GM12878 (cell line): ENCODE measurements at regions not wholly inside any gene's neighbourhood (a gene's known extent, or its start where the extent isn't known, plus 50 kb on each side); places are given as distances from the start of the nearest gene placed in this dataset.

Source experiments
- ATAC-seq: fragments of 200-7000 bp; cut with Tn5 transposase; 3 replicates; pipeline ENCODE4 v1.9.1; 2020; ENCODE audit warnings: mild to moderate bottlenecking, moderate library complexity
- BruUV-seq: library from RNA; stranded (reverse); fragments of 400-500 nt; replicated peaks from 2 replicates; lab custom pipeline; 2021; lab: Mats Ljungman, UMichigan
- CTCF ChIA-PET: fragments of 300-600 bp; sonication (Branson Sonifier 250); formaldehyde crosslinking; extraction: SDS; loops from one replicate; lab custom pipeline; 2021; ENCODE audit warnings: inconsistent platforms; lab: Yijun Ruan, JAX
- POLR2A ChIA-PET: fragments of 350-600 bp; formaldehyde crosslinking; extraction: SDS; loops from one replicate; lab custom pipeline; 2021; ENCODE audit warnings: inconsistent platforms; lab: Charles Lee
- RAD21 ChIA-PET: fragments of 300-600 bp; sonication (Branson Sonifier 250); formaldehyde crosslinking; loops from one replicate; lab custom pipeline; 2023; ENCODE audit warnings: antibody characterized with exemption; ENCODE audit not compliant: unreplicated experiment; lab: Charles Lee
- SMC1A ChIA-PET: fragments of 300-600 bp; sonication (Branson Sonifier 250); formaldehyde crosslinking; loops from one replicate; lab custom pipeline; 2023; ENCODE audit not compliant: unreplicated experiment, uncharacterized antibody; lab: Charles Lee
- DNase-seq: peaks from one replicate; pipeline ENCODE4 v3.0.0-alpha.2; 2011; ENCODE audit warnings: low read depth, low spot score
- FAIRE-seq: peaks from 3 replicates; lab custom pipeline; 2011; peaks lifted over from hg19 to GRCh38; lab: Jason Lieb, UNC
- H2AFZ ChIP-seq: 2 replicates; pipeline ENCODE4 v1.6.0; 2011; ENCODE audit warnings: low read depth, low read length, control low read depth; ENCODE audit not compliant: control insufficient read depth
- H3K27ac ChIP-seq: 2 replicates; pipeline ENCODE4 v1.5.1; 2011; ENCODE audit warnings: control low read depth; ENCODE audit not compliant: control insufficient read depth, insufficient read depth
- H3K27me3 ChIP-seq, 2 experiments: replicated peaks in 1 of 2; 2 replicates each; pipeline versions ENCODE4 v1.6.0 to v1.6.1; 2011; ENCODE audit warnings: low read length in 1 of 2; ENCODE audit not compliant: control insufficient read depth in 2 of 2, insufficient read depth in 2 of 2
- H3K36me3 ChIP-seq, 2 experiments: 2 replicates each; pipeline ENCODE4 v1.5.1; 2011; ENCODE audit warnings: low read length in 1 of 2; ENCODE audit not compliant: control insufficient read depth in 2 of 2, insufficient read depth in 2 of 2
- H3K4me1 ChIP-seq: 2 replicates; pipeline ENCODE4 v1.6.1; 2011; ENCODE audit warnings: mild to moderate bottlenecking, low read length, moderate library complexity, mixed read lengths; ENCODE audit not compliant: control insufficient read depth, insufficient read depth
- H3K4me2 ChIP-seq: 2 replicates; pipeline ENCODE4 v1.6.0; 2011; ENCODE audit warnings: control low read depth; ENCODE audit not compliant: control insufficient read depth, insufficient read depth
- H3K4me3 ChIP-seq: fragments of 200-600 bp; sonication (generic); 2 replicates; pipeline ENCODE4 v1.5.1; 2016
- H3K79me2 ChIP-seq: 2 replicates; pipeline ENCODE4 v1.6.0; 2011; ENCODE audit warnings: low read length; ENCODE audit not compliant: control insufficient read depth, insufficient read depth
- H3K9ac ChIP-seq: 2 replicates; pipeline ENCODE4 v1.8.0; 2011; ENCODE audit warnings: low read length, control low read depth, mixed read lengths; ENCODE audit not compliant: control insufficient read depth, insufficient read depth
- H3K9me3 ChIP-seq: replicated peaks from 3 replicates; pipeline ENCODE4 v1.5.1; 2011; ENCODE audit warnings: mild to moderate bottlenecking, low read length; ENCODE audit not compliant: control insufficient read depth, insufficient read depth
- H4K20me1 ChIP-seq: 2 replicates; pipeline ENCODE4 v1.6.0; 2011; ENCODE audit not compliant: control insufficient read depth, insufficient read depth
- ATF2 ChIP-seq: IDR thresholded peaks from 2 replicates; pipeline ENCODE4 v1.6.1; 2012; ENCODE audit warnings: low read length, inconsistent platforms
- BCL3 ChIP-seq: IDR thresholded peaks from 2 replicates; pipeline ENCODE4 v1.6.1; 2011; ENCODE audit warnings: borderline replicate concordance, low read depth, mild to moderate bottlenecking, moderate library complexity, low read length; ENCODE audit not compliant: insufficient read depth, poor library complexity, severe bottlenecking
- BMI1 ChIP-seq: fragments of 450-650 bp; IDR thresholded peaks from 2 replicates; pipeline ENCODE4 v1.6.1; 2016; ENCODE audit warnings: mild to moderate bottlenecking, moderate library complexity, borderline replicate concordance
- CEBPB ChIP-seq, 2 experiments: fragments of 150-350 bp in 1 of 2; IDR thresholded peaks; 2 replicates each; pipeline ENCODE4 v1.6.1; 2012 to 2014; ENCODE audit warnings: low read depth in 2 of 2, low read length in 2 of 2, borderline replicate concordance in 1 of 2, inconsistent platforms in 1 of 2
- CREB1 ChIP-seq: IDR thresholded peaks from 2 replicates; pipeline ENCODE4 v1.6.1; 2012; ENCODE audit warnings: low read depth, mild to moderate bottlenecking, inconsistent platforms
- E2F4 ChIP-seq: IDR thresholded peaks from 2 replicates; pipeline ENCODE4 v1.6.1; 2012; ENCODE audit warnings: low read depth, low read length, improper control_type of control experiment
- ELK1 ChIP-seq: IDR thresholded peaks from 2 replicates; pipeline ENCODE4 v1.6.1; 2012; ENCODE audit warnings: low read depth, low read length, improper control_type of control experiment
- GABPA ChIP-seq: IDR thresholded peaks from 2 replicates; pipeline ENCODE4 v1.6.1; 2014; ENCODE audit warnings: antibody characterized with exemption, low read depth, mild to moderate bottlenecking, inconsistent platforms
- KDM1A ChIP-seq: fragments of 200-600 bp; sonication (generic); IDR thresholded peaks from 2 replicates; pipeline ENCODE4 v1.6.1; 2016; ENCODE audit warnings: borderline replicate concordance
- KLF5 ChIP-seq: fragments of 450-650 bp; IDR thresholded peaks from 2 replicates; pipeline ENCODE4 v1.6.1; 2014; ENCODE audit warnings: mild to moderate bottlenecking; ENCODE audit not compliant: partially characterized antibody
- NBN ChIP-seq: fragments of 450-650 bp; IDR thresholded peaks from 2 replicates; pipeline ENCODE4 v1.6.1; 2016
- NFXL1 ChIP-seq: fragments of 450-650 bp; IDR thresholded peaks from 2 replicates; pipeline ENCODE4 v1.6.1; 2017; ENCODE audit warnings: antibody characterized with exemption, mild to moderate bottlenecking, borderline replicate concordance
- NR2C2 ChIP-seq: IDR thresholded peaks from 2 replicates; pipeline ENCODE4 v1.6.1; 2011; ENCODE audit warnings: borderline replicate concordance, low read depth; ENCODE audit not compliant: control insufficient read depth, insufficient read length
- NRF1 ChIP-seq: conservative IDR thresholded peaks from 2 replicates; pipeline ENCODE4 v1.6.1; 2011; ENCODE audit warnings: mild to moderate bottlenecking, low read depth, low read length, improper control_type of control experiment
- RFX5 ChIP-seq: IDR thresholded peaks from 2 replicates; pipeline ENCODE4 v1.6.1; 2011; ENCODE audit warnings: low read depth, low read length, improper control_type of control experiment
- YBX1 ChIP-seq: fragments of 450-650 bp; IDR thresholded peaks from 2 replicates; pipeline ENCODE4 v1.6.1; 2016; ENCODE audit warnings: antibody characterized with exemption
- ZSCAN29 ChIP-seq: fragments of 450-650 bp; IDR thresholded peaks from 2 replicates; pipeline ENCODE4 v1.6.1; 2017; ENCODE audit warnings: mild to moderate bottlenecking, moderate library complexity
- ZZZ3 ChIP-seq: IDR thresholded peaks from 2 replicates; pipeline ENCODE4 v1.6.1; 2011; ENCODE audit warnings: low read depth; ENCODE audit not compliant: control insufficient read depth, insufficient read length
- WGBS: methylation state at CpG from one replicate; pipeline ENCODE4 v1.1.6; 2016; ENCODE audit warnings: low lambda C conversion rate; ENCODE audit not compliant: insufficient replicate concordance, insufficient coverage; ENCODE audit errors: missing lambda C conversion rate; 5-methylcytosine and 5-hydroxymethylcytosine counted together
- in situ Hi-C: fragments of 300-500 bp; cut with MboI; formaldehyde crosslinking; loops from 9 replicates; pipeline ENCODE4 v1.14.3; 2018; ENCODE audit warnings: mixed read lengths
- intact Hi-C: fragments of 100-400 bp; cut with micrococcal nuclease; formaldehyde crosslinking; loops from one replicate; pipeline ENCODE4 v1.14.2; 2022; ENCODE audit not compliant: unreplicated experiment

GRCh38 chr2:220015576-220015975 is 388.1 kb downstream of the SLC4A3 start:
- ChIA-PET POLR2A (no interaction called here), CTCF (no interaction called here), RAD21 (no interaction called here), SMC1A (no interaction called here)
- no peak overlapping the region for H3K4me3 ChIP-seq
- 0% methylated on average over 1 of the region's 1 CpG for WGBS
- H3K4me2 ChIP-seq: no peak overlapping the region
- DNase-seq: no peak
- FAIRE-seq: no peak
- no peaks in the 10 kb centered on the region for H3K27me3 ChIP-seq
- ATAC-seq: no peak
- no peaks in the 10 kb centered on the region for H4K20me1 ChIP-seq
- H3K9me3 ChIP-seq: no peaks in the 10 kb centered on the region
- H2AFZ ChIP-seq: no peak overlapping the region
- no peak overlapping the region for H3K27ac ChIP-seq
- H3K9ac ChIP-seq: no peak overlapping the region
- no peaks in the 10 kb centered on the region for H3K79me2 ChIP-seq
- no peaks in the 10 kb centered on the region for H3K36me3 ChIP-seq
- TF ChIP-seq BMI1 (no peak), NRF1 (no peak), ELK1 (no peak), NBN (no peak), ATF2 (no peak), RFX5 (no peak), CEBPB (IDR thresholded peaks at IDR 0.05; ENCODE audit: borderline replicate concordance in 1 of 2, low read depth in 2 of 2, low read length in 2 of 2) (no peak), KLF5 (no peak), KDM1A (no peak), BCL3 (no peak), NFXL1 (no peak), E2F4 (no peak), GABPA (no peak), NR2C2 (no peak), YBX1 (no peak), ZSCAN29 (no peak), ZZZ3 (no peak), CREB1 (no peak)
- intact Hi-C loops: no loop called here
- no peaks in the 10 kb centered on the region for H3K4me1 ChIP-seq
- in situ Hi-C loops: no loop called here
- no TSS peak for BruUV-seq
